WTC11 (cell line): ENCODE measurements at regions not wholly inside any gene's neighbourhood (a gene's known extent, or its start where the extent isn't known, plus 50 kb on each side); places are given as distances from the start of the nearest gene placed in this dataset.

ENCODE experiments used
- ATAC-seq: fragments of 200-7000 bp; cut with Tn5 transposase; 2 replicates; pipeline ENCODE4 v1.10.0; 2021; ENCODE audit warnings: mild to moderate bottlenecking, moderate library complexity
- CTCF ChIA-PET: fragments of 300-600 bp; sonication (Branson Sonifier 250); formaldehyde crosslinking; loops from one replicate; lab custom pipeline; 2021; ENCODE audit warnings: antibody characterized with exemption; lab: Charles Lee
- POLR2A ChIA-PET: fragments of 350-600 bp; sonication (Branson Sonifier 250); formaldehyde crosslinking; loops from one replicate; lab custom pipeline; 2021; ENCODE audit warnings: antibody characterized with exemption; lab: Charles Lee
- DNase-seq: peaks from one replicate; pipeline ENCODE4 v3.0.0; 2021; ENCODE audit warnings: low spot score
- H3K27ac Mint-ChIP-seq: 2 replicates; pipeline ENCODE4 v1.8.0; 2021; ENCODE audit warnings: mixed read lengths
- H3K27me3 Mint-ChIP-seq: 2 replicates; pipeline ENCODE4 v1.8.0; 2021; ENCODE audit warnings: low read depth, mild to moderate bottlenecking, moderate library complexity, mixed read lengths
- H3K36me3 Mint-ChIP-seq: 2 replicates; pipeline ENCODE4 v1.8.0; 2021; ENCODE audit warnings: mixed read lengths
- H3K4me1 Mint-ChIP-seq: 2 replicates; pipeline ENCODE4 v1.8.0; 2022; ENCODE audit warnings: mixed read lengths
- H3K4me3 Mint-ChIP-seq: 2 replicates; pipeline ENCODE4 v1.8.0; 2021; ENCODE audit warnings: mild to moderate bottlenecking, moderate library complexity, mixed read lengths
- H3K9me3 Mint-ChIP-seq: 2 replicates; pipeline ENCODE4 v1.8.0; 2021; ENCODE audit warnings: mixed read lengths
- AR ChIP-seq: fragments of 250-450 bp; sonication (Bioruptor Pico); IDR thresholded peaks from 2 replicates; pipeline ENCODE4 v1.9.0; 2021; ENCODE audit warnings: mild to moderate bottlenecking
- ATF2 ChIP-seq: sonication (generic); formaldehyde crosslinking; IDR thresholded peaks from 2 replicates; pipeline ENCODE4 v1.8.1; 2022; ENCODE audit warnings: low read depth, missing genetic modification reagents, borderline replicate concordance
- ATF6 ChIP-seq: sonication (generic); formaldehyde crosslinking; IDR thresholded peaks from 2 replicates; pipeline ENCODE4 v1.8.1; 2023; ENCODE audit warnings: mild to moderate bottlenecking, missing genetic modification reagents
- CBFB ChIP-seq: sonication (generic); formaldehyde crosslinking; IDR thresholded peaks from 2 replicates; pipeline ENCODE4 v1.8.1; 2022; ENCODE audit warnings: mild to moderate bottlenecking, low read depth, missing genetic modification reagents
- CDX4 ChIP-seq: fragments of 250-450 bp; sonication (Bioruptor Pico); IDR thresholded peaks from 2 replicates; pipeline ENCODE4 v1.9.0; 2021; ENCODE audit warnings: moderate library complexity, mild to moderate bottlenecking, inconsistent platforms, borderline replicate concordance
- CREB1 ChIP-seq: sonication (generic); formaldehyde crosslinking; IDR thresholded peaks from 2 replicates; pipeline ENCODE4 v1.8.0; 2023; ENCODE audit warnings: mild to moderate bottlenecking, missing genetic modification reagents
- CREM ChIP-seq: sonication (generic); formaldehyde crosslinking; IDR thresholded peaks from 2 replicates; pipeline ENCODE4 v1.8.1; 2022; ENCODE audit warnings: mild to moderate bottlenecking, missing genetic modification reagents, moderate library complexity
- ELF4 ChIP-seq: sonication (generic); formaldehyde crosslinking; IDR thresholded peaks from 2 replicates; pipeline ENCODE4 v1.8.1; 2022; ENCODE audit warnings: low read depth, mild to moderate bottlenecking, moderate library complexity, missing genetic modification reagents
- FOXJ3 ChIP-seq: sonication (generic); formaldehyde crosslinking; IDR thresholded peaks from 2 replicates; pipeline ENCODE4 v1.9.0; 2021; ENCODE audit warnings: missing genetic modification reagents, mild to moderate bottlenecking, borderline replicate concordance
- GABPB1 ChIP-seq: sonication (generic); formaldehyde crosslinking; IDR thresholded peaks from 2 replicates; pipeline ENCODE4 v1.8.1; 2023; ENCODE audit warnings: mild to moderate bottlenecking, missing genetic modification reagents
- HMGA2 ChIP-seq: fragments of 250-450 bp; sonication (Bioruptor Pico); IDR thresholded peaks from 2 replicates; pipeline ENCODE4 v1.4.0; 2021; ENCODE audit warnings: mild to moderate bottlenecking, moderate library complexity
- IRF2 ChIP-seq: sonication (generic); formaldehyde crosslinking; IDR thresholded peaks from 2 replicates; pipeline ENCODE4 v1.8.0; 2022; ENCODE audit warnings: low read depth, missing genetic modification reagents, borderline replicate concordance
- JAZF1 ChIP-seq: fragments of 250-450 bp; sonication (Bioruptor Pico); IDR thresholded peaks from 2 replicates; pipeline ENCODE4 v1.9.0; 2021; ENCODE audit warnings: moderate library complexity, mild to moderate bottlenecking, inconsistent platforms
- NR2C2 ChIP-seq: sonication (generic); formaldehyde crosslinking; IDR thresholded peaks from 2 replicates; pipeline ENCODE4 v1.8.0; 2022; ENCODE audit warnings: mild to moderate bottlenecking, missing genetic modification reagents
- RELA ChIP-seq: sonication (generic); formaldehyde crosslinking; IDR thresholded peaks from 2 replicates; pipeline ENCODE4 v1.8.1; 2022; ENCODE audit warnings: missing genetic modification reagents, mild to moderate bottlenecking, borderline replicate concordance
- SMAD3 ChIP-seq: sonication (generic); formaldehyde crosslinking; IDR thresholded peaks from 2 replicates; pipeline ENCODE4 v1.8.0; 2022; ENCODE audit warnings: missing genetic modification reagents, mild to moderate bottlenecking, borderline replicate concordance
- SMAD4 ChIP-seq: sonication (generic); formaldehyde crosslinking; IDR thresholded peaks from 2 replicates; pipeline ENCODE4 v1.8.0; 2022; ENCODE audit warnings: mild to moderate bottlenecking, missing genetic modification reagents
- TEAD4 ChIP-seq: sonication (generic); formaldehyde crosslinking; IDR thresholded peaks from 2 replicates; pipeline ENCODE4 v1.8.0; 2022; ENCODE audit warnings: mild to moderate bottlenecking, missing genetic modification reagents
- USF2 ChIP-seq: sonication (generic); formaldehyde crosslinking; IDR thresholded peaks from 2 replicates; pipeline ENCODE4 v1.8.1; 2023; ENCODE audit warnings: mild to moderate bottlenecking, missing genetic modification reagents, moderate library complexity
- ZNF396 ChIP-seq: fragments of 250-450 bp; sonication (Bioruptor Pico); IDR thresholded peaks from 2 replicates; pipeline ENCODE4 v1.8.0; 2021; ENCODE audit warnings: mild to moderate bottlenecking, moderate library complexity, borderline replicate concordance
- ZNF416 ChIP-seq: fragments of 250-450 bp; sonication (Bioruptor Pico); IDR thresholded peaks from 2 replicates; pipeline ENCODE4 v1.9.0; 2021; ENCODE audit warnings: mild to moderate bottlenecking, inconsistent platforms
- TF ChIP-seq, protein P1 (sequence below): fragments of 250-450 bp; sonication (Bioruptor Pico); IDR thresholded peaks from 2 replicates; pipeline ENCODE4 v1.8.0; 2021; ENCODE audit warnings: mild to moderate bottlenecking

GRCh38 chr5:38613490-38613889 lies 57.0 kb upstream of the LIFR start:
- CTCF ChIA-PET = no interaction called here

GRCh38 chr5:38613992-38614836 lies 57.8 kb upstream of the LIFR start:
- CTCF ChIA-PET = interaction anchor here (0.7 to 1.5 kb wide), 2 partner anchors 25 to 173 kb away, joined by 3 to 5 read pairs; no protein-coding TSS in a partner anchor

More at GRCh38 chr5:38613490-38613889, 57.0 kb upstream of the LIFR start:
- H3K4me1 Mint-ChIP-seq = peaks cover 25% of the 10 kb centered on the region
- no peak overlapping the region for H3K27ac Mint-ChIP-seq
- H3K9me3 Mint-ChIP-seq = peaks cover 15% of the 10 kb centered on the region
- DNase-seq (no peak), ATAC-seq (no peak)
- H3K27me3 Mint-ChIP-seq = no peaks in the 10 kb centered on the region
- no peak for TF ChIP-seq ZNF396 (CRISPR knock-in tag)
- no peak for TF ChIP-seq RELA
- no peak for TF ChIP-seq TEAD4 (CRISPR knock-in tag)
- TF ChIP-seq CREM (CRISPR knock-in tag) = no peak
- no peak for TF ChIP-seq IRF2 (CRISPR knock-in tag)
- no peak for TF ChIP-seq ATF6 (CRISPR knock-in tag)
- TF ChIP-seq SMAD3 (CRISPR knock-in tag) = no peak
- TF ChIP-seq AR (CRISPR knock-in tag) = no peak
- POLR2A ChIA-PET = no interaction called here
- 0 out of 2 replicates have a peak, but pooled peaks cover under 1% of the 10 kb centered on the region for H3K36me3 Mint-ChIP-seq
- no peak overlapping the region for H3K4me3 Mint-ChIP-seq

More at GRCh38 chr5:38613992-38614836, 57.8 kb upstream of the LIFR start:
- no peak for ATAC-seq
- peaks cover 6% of the 10 kb centered on the region; the same call in 1 of the 2 replicates for H3K36me3 Mint-ChIP-seq
- POLR2A ChIA-PET = no interaction called here
- H3K27ac Mint-ChIP-seq = no peak overlapping the region
- DNase-seq = no peak
- no peak for TF ChIP-seq ATF2 (CRISPR knock-in tag)
- no peak for TF ChIP-seq CREB1 (CRISPR knock-in tag)
- no peak for TF ChIP-seq CDX4 (CRISPR knock-in tag)
- TF ChIP-seq, protein P1, sequence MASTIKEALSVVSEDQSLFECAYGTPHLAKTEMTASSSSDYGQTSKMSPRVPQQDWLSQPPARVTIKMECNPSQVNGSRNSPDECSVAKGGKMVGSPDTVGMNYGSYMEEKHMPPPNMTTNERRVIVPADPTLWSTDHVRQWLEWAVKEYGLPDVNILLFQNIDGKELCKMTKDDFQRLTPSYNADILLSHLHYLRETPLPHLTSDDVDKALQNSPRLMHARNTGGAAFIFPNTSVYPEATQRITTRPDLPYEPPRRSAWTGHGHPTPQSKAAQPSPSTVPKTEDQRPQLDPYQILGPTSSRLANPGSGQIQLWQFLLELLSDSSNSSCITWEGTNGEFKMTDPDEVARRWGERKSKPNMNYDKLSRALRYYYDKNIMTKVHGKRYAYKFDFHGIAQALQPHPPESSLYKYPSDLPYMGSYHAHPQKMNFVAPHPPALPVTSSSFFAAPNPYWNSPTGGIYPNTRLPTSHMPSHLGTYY (CRISPR knock-in tag) = no peak
- no peak for TF ChIP-seq FOXJ3 (CRISPR knock-in tag)
- TF ChIP-seq ZNF416 (CRISPR knock-in tag) = no peak
- TF ChIP-seq SMAD4 (CRISPR knock-in tag) = no peak
- no peak for TF ChIP-seq USF2 (CRISPR knock-in tag)
- TF ChIP-seq JAZF1 (CRISPR knock-in tag) = no peak
- TF ChIP-seq NR2C2 (CRISPR knock-in tag) = no peak
- TF ChIP-seq TEAD4 (CRISPR knock-in tag) = no peak
- no peak for TF ChIP-seq CBFB (CRISPR knock-in tag)
- no peak for TF ChIP-seq GABPB1 (CRISPR knock-in tag)
- TF ChIP-seq HMGA2 (CRISPR knock-in tag) = no peak
- no peak for TF ChIP-seq ELF4 (CRISPR knock-in tag)
- TF ChIP-seq, all 79 proteins: peak for 0
- H3K4me1 Mint-ChIP-seq = peaks cover 25% of the 10 kb centered on the region
- H3K4me3 Mint-ChIP-seq = no peak overlapping the region
- no peaks in the 10 kb centered on the region for H3K27me3 Mint-ChIP-seq
- peaks cover 22% of the 10 kb centered on the region for H3K9me3 Mint-ChIP-seq
